HepG2 (cell line): ENCODE measurements at regions not wholly inside any gene's neighbourhood (a gene's known extent, or its start where the extent isn't known, plus 50 kb on each side); places are given as distances from the start of the nearest gene placed in this dataset.
"Not testable (repeated sequence)": the region's sequence is repeated elsewhere in the genome, so short reads cannot be mapped to it uniquely, and the experiment has no call there.

ENCODE experiments used
- MEIS2 ChIP-seq: sonication (generic); formaldehyde crosslinking; IDR thresholded peaks from 2 replicates; pipeline ENCODE4 v1.9.0; 2021; ENCODE audit warnings: mild to moderate bottlenecking, missing genetic modification reagents
- SIN3B ChIP-seq: fragments of 150-350 bp; IDR thresholded peaks from 2 replicates; pipeline ENCODE4 v1.6.1; 2014; ENCODE audit warnings: low read length
- ZNF124 ChIP-seq: sonication (generic); formaldehyde crosslinking; IDR thresholded peaks from 2 replicates; pipeline ENCODE4 v1.4.0; 2020; ENCODE audit warnings: missing genetic modification reagents
- ZNF362 ChIP-seq: sonication (generic); formaldehyde crosslinking; IDR thresholded peaks from 2 replicates; pipeline ENCODE4 v1.4.0; 2020; ENCODE audit warnings: missing genetic modification reagents, mild to moderate bottlenecking, borderline replicate concordance
- ZNF441 ChIP-seq: sonication (generic); formaldehyde crosslinking; IDR thresholded peaks from 2 replicates; pipeline ENCODE4 v1.7.0; 2021; ENCODE audit warnings: missing genetic modification reagents, borderline replicate concordance
- ZNF768 ChIP-seq: sonication (generic); formaldehyde crosslinking; IDR thresholded peaks from 2 replicates; pipeline ENCODE4 v1.4.0; 2020; ENCODE audit warnings: missing genetic modification reagents

GRCh38 chr5:25162616-25163015 is 517.8 kb upstream of the CDH10 start:
- TF ChIP-seq SIN3B; ZNF124; MEIS2 (CRISPR knock-in tag); ZNF768 (CRISPR knock-in tag); ZNF362 (CRISPR knock-in tag); ZNF441 (CRISPR knock-in tag): not testable (repeated sequence)
